Fibroblast of pulmonary artery (primary cell): ENCODE measurements at regions not wholly inside any gene's neighbourhood (a gene's known extent, or its start where the extent isn't known, plus 50 kb on each side); places are given as distances from the start of the nearest gene placed in this dataset.

Source experiments
- DNase-seq: peaks from one replicate; pipeline ENCODE4 v3.0.0-alpha.2; 2010; ENCODE audit warnings: low read depth
- H3K4me3 ChIP-seq: replicated peaks from 2 replicates; pipeline ENCODE4 v1.5.1; 2011; ENCODE audit warnings: low read depth, mild to moderate bottlenecking, control low read depth, low read length, moderate library complexity
- TF ChIP-seq, protein P1 (sequence below): IDR thresholded peaks from 2 replicates; pipeline ENCODE4 v1.5.1; 2011; ENCODE audit warnings: mild to moderate bottlenecking, control low read depth, low read length, inconsistent platforms; ENCODE audit errors: missing control alignments

- no peak overlapping the region for H3K4me3 ChIP-seq
- TF ChIP-seq, protein P1, sequence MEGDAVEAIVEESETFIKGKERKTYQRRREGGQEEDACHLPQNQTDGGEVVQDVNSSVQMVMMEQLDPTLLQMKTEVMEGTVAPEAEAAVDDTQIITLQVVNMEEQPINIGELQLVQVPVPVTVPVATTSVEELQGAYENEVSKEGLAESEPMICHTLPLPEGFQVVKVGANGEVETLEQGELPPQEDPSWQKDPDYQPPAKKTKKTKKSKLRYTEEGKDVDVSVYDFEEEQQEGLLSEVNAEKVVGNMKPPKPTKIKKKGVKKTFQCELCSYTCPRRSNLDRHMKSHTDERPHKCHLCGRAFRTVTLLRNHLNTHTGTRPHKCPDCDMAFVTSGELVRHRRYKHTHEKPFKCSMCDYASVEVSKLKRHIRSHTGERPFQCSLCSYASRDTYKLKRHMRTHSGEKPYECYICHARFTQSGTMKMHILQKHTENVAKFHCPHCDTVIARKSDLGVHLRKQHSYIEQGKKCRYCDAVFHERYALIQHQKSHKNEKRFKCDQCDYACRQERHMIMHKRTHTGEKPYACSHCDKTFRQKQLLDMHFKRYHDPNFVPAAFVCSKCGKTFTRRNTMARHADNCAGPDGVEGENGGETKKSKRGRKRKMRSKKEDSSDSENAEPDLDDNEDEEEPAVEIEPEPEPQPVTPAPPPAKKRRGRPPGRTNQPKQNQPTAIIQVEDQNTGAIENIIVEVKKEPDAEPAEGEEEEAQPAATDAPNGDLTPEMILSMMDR: no peak
- no peak for DNase-seq
These were observed 119.7 kb upstream of the LHX1 start for GRCh38 chr17:36817483-36818048.

DNA sequence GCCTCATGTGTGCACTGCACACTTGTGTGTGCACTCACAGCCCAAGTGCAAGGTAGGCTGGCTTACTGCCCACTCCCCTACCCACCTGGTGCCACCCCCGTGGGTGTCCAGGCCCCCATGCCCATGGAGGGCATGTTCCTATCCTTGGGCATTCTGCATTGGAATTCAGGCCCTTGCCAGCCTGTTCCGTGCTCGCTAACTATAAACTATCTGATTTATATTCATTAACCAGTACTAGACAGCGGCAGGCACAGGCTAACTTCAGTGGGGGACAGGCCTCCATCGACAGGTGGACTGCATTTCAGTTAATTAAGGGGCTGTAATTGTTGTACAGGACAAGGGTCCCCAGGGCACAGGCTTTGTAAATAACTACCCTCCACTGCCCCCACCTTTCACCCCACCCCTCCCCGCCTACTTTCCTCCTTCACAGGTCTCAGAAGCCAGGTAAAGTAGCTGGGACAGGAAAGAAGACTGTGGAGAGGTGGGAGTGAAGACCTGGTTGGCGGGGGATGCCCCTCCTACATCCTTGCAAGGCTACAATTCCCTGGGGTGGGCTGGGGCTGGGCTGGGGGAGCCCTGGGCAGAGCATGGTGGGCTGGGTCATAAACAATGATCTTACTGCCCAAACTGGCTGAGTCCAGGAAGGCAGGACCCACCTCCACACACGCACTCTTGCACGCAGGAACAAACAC is 119.0 kb upstream of the LHX1 start:
- H3K4me3 ChIP-seq: no peak overlapping the region
- no peak for DNase-seq
- TF ChIP-seq, protein P1: no peak

GRCh38 chr17:36823850-36824677 is 113.2 kb upstream of the LHX1 start:
- no peak overlapping the region for H3K4me3 ChIP-seq
- TF ChIP-seq, protein P1: no peak
- DNase-seq: no peak

DNA sequence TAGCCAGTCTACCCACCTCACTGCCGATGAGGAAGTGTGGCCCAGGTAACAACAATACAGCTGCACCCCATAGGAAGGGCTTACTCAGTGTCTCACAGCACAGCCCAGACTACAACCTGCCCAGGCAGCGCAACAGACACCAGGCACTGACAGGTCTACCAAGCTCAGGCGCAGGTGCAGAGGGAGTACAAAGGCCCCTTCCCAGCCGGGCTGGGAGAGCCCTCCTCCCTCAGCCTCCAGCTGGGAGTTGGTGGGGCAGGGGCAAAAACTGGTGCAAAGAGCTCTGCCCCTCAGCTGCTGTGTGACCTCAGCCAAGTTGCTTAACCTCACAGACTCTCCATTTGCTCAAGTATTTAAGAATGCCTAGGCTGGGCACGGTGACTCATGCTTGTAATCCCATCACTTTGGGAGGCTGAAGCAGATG is 112.6 kb upstream of the LHX1 start:
- TF ChIP-seq, protein P1: no peak
- DNase-seq: peak; percentile 17
- H3K4me3 ChIP-seq: no peak overlapping the region

- DNase-seq: no peak
- TF ChIP-seq, protein P1: no peak
- no peak overlapping the region for H3K4me3 ChIP-seq
These were observed 112.2 kb upstream of the LHX1 start for GRCh38 chr17:36825113-36825512.

DNA sequence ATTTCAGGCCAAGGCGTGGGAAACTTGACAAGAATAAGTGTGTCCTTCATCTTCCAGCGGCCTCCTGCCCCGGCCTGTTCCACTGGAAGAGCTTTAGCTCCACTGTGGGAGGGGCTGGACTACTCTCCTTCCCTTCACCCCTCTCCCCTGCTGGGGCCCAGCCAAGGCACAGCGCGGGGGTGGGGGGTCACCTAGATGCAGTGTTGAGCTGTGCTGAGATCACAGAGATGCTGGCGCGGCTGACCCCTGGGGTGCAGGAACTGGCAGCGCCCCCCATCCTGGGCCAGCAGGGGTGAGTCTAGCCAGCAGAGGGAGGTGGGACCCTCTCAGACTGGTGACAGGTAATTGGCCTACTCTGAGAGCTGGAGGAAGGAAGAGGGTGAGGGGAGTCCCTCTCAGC is 111.8 kb upstream of the LHX1 start:
- H3K4me3 ChIP-seq: no peak overlapping the region
- no peak for DNase-seq
- TF ChIP-seq, protein P1: no peak
